Stimulated activated CD8-positive, alpha-beta memory T cell treated with anti-CD3 and anti-CD28 coated beads, Interleukin-2, amount 100 ng/mL, for 1 hour (primary cell): ENCODE measurements at regions not wholly inside any gene's neighbourhood (a gene's known extent, or its start where the extent isn't known, plus 50 kb on each side); places are given as distances from the start of the nearest gene placed in this dataset.
"Not testable (repeated sequence)": the region's sequence is repeated elsewhere in the genome, so short reads cannot be mapped to it uniquely, and the experiment has no call there.

Source experiments
- DNase-seq, 2 donors: peaks; one replicate each; pipeline ENCODE4 v3.0.0-alpha.2; 2020; ENCODE audit warnings: low read depth in 2 of 2

DNA sequence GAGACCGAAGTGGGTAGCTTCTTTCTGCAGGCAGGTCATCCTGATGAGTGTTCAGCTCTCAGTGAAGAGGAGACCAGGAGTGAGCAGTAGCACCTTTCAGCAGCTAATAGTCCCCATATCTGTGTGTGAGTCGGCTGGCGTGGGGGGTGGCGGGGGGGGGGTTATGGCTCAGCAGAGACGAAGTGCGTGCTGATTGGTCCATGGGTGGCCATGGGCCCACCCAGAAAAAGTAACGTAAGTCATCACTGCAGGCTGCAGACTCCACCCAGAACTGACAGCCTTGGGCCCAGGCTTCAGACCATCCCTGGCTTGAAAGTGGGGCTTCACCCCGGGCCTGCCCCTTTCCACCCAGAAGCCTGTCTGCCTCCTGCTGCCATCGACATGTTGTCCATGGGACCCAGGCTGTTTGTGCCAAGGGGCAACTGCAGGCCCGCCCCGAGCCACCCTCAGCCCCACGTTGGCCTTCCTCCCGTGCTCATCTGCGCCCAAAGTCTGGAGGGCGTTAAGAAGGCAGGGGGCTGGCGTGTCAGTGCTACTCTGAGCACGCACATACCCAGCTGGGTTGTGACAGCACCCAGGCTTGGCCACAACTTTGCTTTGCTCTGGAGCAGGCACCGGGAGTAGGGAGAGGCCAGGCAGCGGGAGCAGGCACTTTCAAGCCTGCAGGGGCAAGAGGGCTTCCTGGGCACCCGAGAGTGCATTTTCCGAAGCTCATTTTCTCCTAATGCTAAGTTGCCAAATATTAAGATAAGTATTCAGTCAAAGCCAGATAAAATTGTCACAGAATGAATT is 511.7 kb upstream of the CDIN1 start:
- DNase-seq: no peak

- no peak for DNase-seq
Measured at GRCh38 chr15:36075333-36075732, 504.1 kb upstream of the CDIN1 start.

DNA sequence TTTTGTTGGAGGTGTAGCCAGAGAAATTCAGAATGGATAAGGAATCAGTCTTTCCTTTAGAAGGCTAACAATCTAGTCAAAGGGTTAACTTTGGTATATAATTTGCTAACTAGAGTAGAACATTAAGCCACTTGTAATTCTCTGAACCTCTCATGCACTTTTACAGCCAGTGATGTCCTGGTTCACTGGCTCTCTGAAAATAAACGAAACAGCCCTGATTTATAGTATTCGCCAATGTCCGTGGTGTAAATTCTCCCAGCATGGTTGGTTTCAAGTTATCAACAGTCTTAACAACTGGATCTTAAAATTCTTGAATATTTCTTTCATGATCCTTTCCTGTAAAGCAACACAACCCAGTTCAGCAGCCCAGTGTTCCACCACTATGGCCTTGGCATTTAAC is 500.4 kb upstream of the CDIN1 start:
- DNase-seq: no peak

GRCh38 chr15:36080759-36081158 is 498.7 kb upstream of the CDIN1 start:
- DNase-seq: no peak

DNA sequence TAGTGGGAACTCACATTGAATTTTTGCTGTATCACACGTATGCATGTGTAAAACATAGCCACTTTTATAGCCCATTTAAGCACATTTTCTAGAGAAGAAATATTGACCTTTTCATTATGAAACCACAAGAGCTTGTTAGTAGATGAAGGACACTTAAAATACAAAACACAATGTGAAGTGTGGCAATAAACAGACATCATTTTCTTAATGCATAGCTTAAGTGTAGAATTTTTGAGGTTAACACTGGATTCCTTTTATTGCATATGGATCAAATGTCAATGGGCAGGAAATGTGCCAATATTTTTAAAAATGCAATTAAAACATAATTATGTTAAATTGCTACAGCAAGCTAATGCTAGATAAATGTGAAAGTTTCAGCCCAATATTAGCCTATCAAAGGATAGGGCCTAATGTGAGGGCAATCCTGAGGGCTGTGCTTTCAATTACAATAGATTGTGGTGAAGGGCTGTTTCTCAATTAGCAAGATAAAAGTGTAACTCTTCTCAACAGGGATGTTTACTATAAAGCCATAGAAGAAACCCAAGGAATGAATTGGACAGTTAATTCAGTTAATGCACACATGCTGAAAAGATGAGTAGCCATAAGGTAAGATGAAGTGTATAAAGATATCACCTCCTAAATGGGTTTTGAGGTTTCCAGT is 489.0 kb upstream of the CDIN1 start:
- DNase-seq: no peak

DNA sequence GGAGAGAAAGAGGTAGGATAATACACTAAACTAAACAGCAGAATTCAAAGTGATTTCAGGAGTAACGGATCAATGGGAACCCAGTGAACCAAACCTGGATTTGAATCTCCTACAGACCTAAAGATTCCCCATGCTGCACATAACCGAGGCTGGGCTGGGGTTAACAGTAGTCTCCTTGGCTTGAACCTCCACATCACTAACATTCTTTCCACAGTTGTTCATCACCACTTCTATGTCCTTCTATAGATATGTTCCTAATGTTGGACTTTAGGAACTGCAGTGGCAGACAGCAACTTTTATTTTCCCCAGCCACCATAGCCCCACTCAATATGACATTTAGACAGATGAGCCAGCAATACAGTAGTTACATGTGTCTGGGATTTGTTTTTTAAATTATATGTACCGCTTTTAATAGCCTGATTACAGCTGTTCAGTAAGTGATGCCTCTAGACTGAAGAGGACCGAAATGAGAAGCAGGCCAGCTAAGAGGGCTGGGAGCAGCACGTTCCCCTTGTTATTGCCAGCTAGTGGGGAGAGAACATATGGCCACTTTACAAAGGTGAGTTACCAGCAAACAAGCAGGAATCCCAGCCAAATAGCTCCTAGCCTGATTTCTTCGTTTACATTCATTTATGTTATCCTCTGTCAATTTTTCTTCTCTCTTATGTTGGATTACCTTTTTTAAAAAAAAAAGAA is 472.6 kb upstream of the CDIN1 start:
- no peak for DNase-seq

DNA sequence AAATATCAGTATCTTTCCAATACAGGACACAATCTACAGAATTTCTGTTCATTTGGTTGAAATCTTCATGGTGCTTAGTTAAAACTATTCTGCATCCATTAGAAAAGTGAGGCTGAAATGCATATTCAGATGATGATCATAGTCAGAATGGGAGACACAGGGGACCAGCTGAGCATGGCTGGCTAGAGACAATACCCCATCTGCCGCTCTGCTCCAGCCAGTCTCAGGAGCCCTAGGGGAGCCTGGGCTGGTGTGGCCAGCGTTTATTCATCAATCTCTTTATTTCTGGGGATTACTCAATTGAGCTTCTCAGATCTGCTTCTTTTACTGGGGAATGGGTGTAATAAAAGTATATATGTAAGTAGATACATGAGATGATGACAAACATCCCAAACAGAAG is 470.9 kb upstream of the CDIN1 start:
- DNase-seq: no peak

DNA sequence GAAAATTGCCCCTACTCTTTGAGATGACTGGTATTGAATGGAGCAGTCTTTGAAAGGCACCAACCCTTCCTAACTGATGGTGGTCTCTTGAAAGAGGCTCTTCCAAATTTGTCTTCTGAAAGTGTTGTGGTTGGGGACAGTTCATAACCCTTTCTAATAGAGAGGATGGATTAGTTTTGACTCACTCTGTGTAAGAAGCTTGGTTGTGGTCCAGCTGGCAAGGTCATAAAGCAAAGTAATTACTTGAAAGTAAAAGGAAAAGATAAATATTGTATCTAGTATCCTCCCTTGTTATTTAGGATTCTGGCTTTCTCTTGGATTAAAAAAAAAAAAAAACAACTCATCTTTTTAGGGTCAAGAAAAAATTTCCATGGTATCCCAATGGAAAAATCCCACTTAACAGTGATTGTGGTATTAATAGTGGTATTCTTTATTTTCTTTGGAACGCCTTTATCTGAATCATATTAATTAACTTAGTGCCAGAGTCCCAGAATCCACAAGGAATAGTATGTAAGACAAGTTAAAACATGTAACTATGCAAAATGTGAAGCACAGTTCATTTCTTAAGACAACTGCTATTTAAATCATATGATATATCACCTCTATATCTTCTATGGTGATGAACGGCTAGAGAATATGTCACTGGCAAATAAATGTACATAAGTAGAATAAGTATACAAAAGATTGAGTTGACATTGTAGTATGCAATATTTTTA is 469.3 kb upstream of the CDIN1 start:
- DNase-seq: no peak

DNA sequence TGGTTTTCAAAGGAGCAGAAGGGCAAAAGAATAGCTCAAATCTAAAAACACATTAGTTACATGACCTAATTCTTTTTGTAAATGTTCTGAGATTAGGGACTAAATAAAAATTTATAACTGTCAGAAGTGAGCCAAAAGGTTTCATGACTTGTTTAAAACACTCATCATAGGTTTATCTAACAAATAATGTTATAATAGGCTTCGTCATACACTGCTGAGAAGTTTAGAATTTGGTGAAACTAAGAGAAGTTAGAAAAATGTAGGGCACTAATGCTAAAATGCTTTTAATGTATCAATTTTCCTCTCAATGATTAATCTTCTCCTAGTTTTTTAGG is 468.8 kb upstream of the CDIN1 start:
- no peak for DNase-seq

DNA sequence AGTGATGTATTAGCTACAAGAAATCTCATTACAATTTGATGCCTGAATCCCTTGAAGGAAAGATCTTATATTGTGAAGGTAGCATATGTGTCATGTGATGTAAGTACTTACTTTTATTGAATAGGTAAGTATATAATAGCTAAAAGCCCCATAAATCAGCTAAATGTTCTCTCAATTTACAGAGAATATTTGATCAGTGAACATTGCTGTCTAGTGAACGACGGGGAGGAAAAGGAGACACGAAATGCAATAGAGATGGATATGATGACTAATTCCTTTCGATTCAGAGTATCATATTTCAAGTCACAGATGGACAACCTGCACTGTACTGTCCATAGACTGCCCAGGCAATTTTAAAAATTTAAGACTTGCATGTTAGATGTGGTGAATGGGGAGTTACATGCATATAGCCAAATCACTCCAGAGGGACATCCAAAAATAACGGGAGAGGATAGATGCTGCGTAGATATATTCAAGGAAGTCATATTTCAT is 462.1 kb upstream of the CDIN1 start:
- no peak for DNase-seq

DNA sequence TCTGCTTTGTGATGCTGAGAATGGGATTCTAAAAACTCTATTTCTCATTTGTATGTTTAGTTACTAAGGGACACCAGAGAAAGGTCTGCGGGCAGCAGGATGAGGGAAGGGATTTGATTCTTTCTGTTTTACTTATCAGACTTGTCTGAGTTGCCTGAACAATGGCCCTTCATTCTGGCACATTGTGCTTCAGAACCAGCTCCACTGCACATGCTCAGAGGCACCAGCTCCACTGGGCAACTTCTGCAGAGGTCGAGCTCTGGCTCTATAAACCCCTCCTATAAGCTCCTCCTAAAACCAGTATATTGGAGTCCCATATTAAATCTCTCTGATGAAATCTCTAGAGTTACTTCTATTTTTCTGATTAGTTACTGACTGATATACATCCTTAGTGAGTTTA is 453.2 kb upstream of the CDIN1 start:
- no peak for DNase-seq

DNA sequence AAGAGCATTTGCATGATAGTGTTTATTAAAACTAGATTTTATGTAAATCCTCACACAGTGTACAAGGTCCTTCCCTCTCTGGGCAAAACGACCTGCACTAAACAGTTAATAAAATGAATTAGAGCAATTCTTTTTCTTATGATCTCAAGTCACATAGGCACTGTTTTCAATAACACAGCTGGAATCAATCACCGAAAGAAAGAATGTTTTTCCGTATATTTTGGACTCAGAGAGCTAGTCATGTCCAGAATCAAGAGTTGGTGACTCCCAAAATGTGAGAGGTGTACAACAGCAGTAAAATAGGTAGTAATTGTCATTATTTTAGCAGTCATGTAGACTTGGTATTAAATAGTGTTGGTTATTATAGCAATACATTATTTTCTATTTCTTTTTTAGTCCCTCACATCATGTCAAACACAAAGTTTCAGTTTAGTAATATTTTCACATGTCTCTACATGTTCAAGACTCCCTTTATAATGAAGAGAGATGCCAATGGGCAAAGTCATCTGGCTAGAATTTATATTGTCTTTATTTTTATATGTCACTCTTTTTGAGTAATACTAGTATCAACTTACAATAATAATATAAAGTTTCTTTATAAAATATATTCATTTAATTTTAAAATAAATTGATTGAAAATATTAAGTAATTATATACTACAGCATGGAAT is 448.6 kb upstream of the CDIN1 start:
- no peak for DNase-seq

GRCh38 chr15:36133742-36134141 is 445.7 kb upstream of the CDIN1 start:
- DNase-seq: no peak

DNA sequence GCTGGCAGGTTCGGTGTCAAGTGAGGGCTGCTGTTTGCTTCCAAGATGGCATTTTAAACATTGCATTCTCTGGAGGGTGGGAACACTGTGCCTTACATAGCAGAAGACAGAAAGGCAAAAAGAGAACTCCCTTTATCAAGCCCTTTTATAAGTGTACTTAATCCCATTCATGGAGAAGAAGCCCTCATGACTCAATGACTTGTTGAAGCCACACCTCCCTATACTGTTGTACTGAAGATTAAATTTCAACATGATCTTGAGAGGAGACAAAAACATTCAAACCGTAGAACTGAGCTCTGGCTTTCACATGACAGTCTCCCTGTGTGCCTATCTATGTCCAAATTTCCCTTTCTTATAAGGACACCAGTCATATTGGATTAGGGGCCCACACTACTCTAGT is 443.4 kb upstream of the CDIN1 start:
- DNase-seq: no peak

- DNase-seq: no peak
Measured at GRCh38 chr15:36152936-36153335, 426.5 kb upstream of the CDIN1 start.

GRCh38 chr15:36156879-36157427 is 422.5 kb upstream of the CDIN1 start:
- DNase-seq: no peak

GRCh38 chr15:36160351-36160750 is 419.1 kb upstream of the CDIN1 start:
- DNase-seq: no peak

DNA sequence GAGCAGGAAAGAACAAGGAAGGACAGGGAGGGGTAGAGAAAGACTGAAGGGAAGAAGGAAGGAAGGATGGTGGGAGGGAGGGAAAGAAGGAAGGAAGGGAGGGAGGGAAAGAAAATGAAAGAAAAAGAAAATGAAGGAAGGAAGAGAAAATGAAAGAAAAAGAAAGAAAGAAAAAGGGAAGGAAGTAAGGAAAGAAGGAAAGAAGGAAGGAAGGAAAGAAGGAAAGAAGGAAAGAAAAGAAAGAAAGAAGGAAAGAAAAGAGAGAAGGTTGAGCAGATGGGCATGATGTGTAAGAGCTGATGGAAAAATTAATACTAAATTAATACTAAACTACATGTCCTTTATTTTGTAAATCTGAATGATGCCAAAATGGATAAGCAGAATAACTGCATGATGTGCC is 418.3 kb upstream of the CDIN1 start:
- DNase-seq: no peak

- DNase-seq: no peak
Measured at GRCh38 chr15:36161771-36162212, 417.6 kb upstream of the CDIN1 start.

GRCh38 chr15:36163983-36164382 is 415.4 kb upstream of the CDIN1 start:
- not testable (repeated sequence) for DNase-seq

DNA sequence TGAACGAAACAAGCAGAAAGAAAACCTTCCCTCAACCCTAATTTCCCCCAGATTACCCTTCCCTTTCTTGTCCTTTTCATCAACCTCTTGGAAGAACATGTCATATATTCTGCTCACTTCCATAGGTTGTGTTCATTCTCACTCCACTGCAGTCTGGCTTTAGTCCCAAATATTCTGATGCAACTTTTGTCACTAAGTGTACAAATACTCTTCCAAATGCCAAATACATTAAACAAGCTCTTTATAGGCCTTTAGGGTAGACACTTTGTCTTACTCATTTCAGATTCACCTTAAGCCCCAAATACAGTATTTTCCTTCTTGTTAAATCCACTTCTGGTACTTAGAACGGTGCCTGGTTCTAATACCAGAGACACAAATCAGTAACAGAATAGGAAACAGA is 406.5 kb upstream of the CDIN1 start:
- DNase-seq: no peak
